PC-9 (cell line): ENCODE measurements at regions not wholly inside any gene's neighbourhood (a gene's known extent, or its start where the extent isn't known, plus 50 kb on each side); places are given as distances from the start of the nearest gene placed in this dataset.

ENCODE experiments used
- BruUV-seq: library from RNA; stranded (reverse); fragments of 400-500 nt; replicated peaks from 2 replicates; lab custom pipeline; 2021; lab: Mats Ljungman, UMichigan
- CTCF ChIA-PET: fragments of 300-600 bp; sonication (Branson Sonifier 250); formaldehyde crosslinking; loops from one replicate; lab custom pipeline; 2022; ENCODE audit warnings: antibody characterized with exemption; lab: Charles Lee
- POLR2A ChIA-PET: fragments of 300-600 bp; sonication (Branson Sonifier 250); formaldehyde crosslinking; loops from one replicate; lab custom pipeline; 2022; ENCODE audit warnings: antibody characterized with exemption; ENCODE audit not compliant: unreplicated experiment; lab: Charles Lee
- DNase-seq, 2 experiments: peaks; one replicate each; pipeline versions ENCODE4 v3.0.0 to v3.0.0-alpha.2; 2015 to 2022; ENCODE audit warnings: mixed read lengths in 1 of 2
- H2AFZ ChIP-seq: fragments of 200-600 bp; sonication (generic); 2 replicates; pipeline ENCODE4 v1.8.1; 2017; ENCODE audit warnings: antibody characterized with exemption
- H3F3A ChIP-seq: fragments of 200-600 bp; sonication (generic); 2 replicates; pipeline ENCODE4 v1.8.1; 2017; ENCODE audit warnings: antibody characterized with exemption, mild to moderate bottlenecking, low read depth; ENCODE audit not compliant: insufficient read depth
- H3K27ac ChIP-seq: fragments of 200-600 bp; sonication (generic); 2 replicates; pipeline ENCODE4 v1.6.1; 2016; ENCODE audit warnings: mixed run types
- H3K27me3 ChIP-seq: fragments of 200-600 bp; sonication (generic); 2 replicates; pipeline ENCODE4 v1.6.1; 2016; ENCODE audit warnings: low read depth, mixed run types; ENCODE audit not compliant: insufficient read depth
- H3K36me3 ChIP-seq: fragments of 200-600 bp; sonication (generic); 2 replicates; pipeline ENCODE4 v1.6.1; 2016; ENCODE audit warnings: low read depth, mixed run types
- H3K4me1 ChIP-seq: fragments of 200-600 bp; sonication (generic); replicated peaks from 2 replicates; pipeline ENCODE4 v1.6.1; 2016; ENCODE audit warnings: mixed run types; ENCODE audit not compliant: insufficient read depth
- H3K4me2 ChIP-seq: fragments of 200-600 bp; sonication (generic); 2 replicates; pipeline ENCODE4 v1.6.1; 2017; ENCODE audit warnings: mixed run types
- H3K4me3 ChIP-seq: fragments of 200-600 bp; sonication (generic); 2 replicates; pipeline ENCODE4 v1.6.1; 2016; ENCODE audit warnings: mixed run types
- H3K79me2 ChIP-seq: fragments of 200-600 bp; sonication (generic); 2 replicates; pipeline ENCODE4 v1.6.1; 2017; ENCODE audit warnings: low read depth, mixed run types
- H3K9me2 ChIP-seq: fragments of 200-600 bp; sonication (generic); 2 replicates; pipeline ENCODE4 v1.8.1; 2017; ENCODE audit warnings: mild to moderate bottlenecking; ENCODE audit not compliant: insufficient read depth
- H3K9me3 ChIP-seq: fragments of 200-600 bp; sonication (generic); 2 replicates; pipeline ENCODE4 v1.8.1; 2016; ENCODE audit warnings: low read depth; ENCODE audit not compliant: insufficient read depth
- H4K20me1 ChIP-seq: fragments of 200-600 bp; sonication (generic); 2 replicates; pipeline ENCODE4 v1.8.1; 2017; ENCODE audit not compliant: insufficient read depth
- EZH2 ChIP-seq: fragments of 200-600 bp; sonication (generic); IDR thresholded peaks from 2 replicates; pipeline ENCODE4 v1.8.0; 2017; ENCODE audit warnings: antibody characterized with exemption, low read depth
- intact Hi-C: fragments of 100-400 bp; cut with micrococcal nuclease; formaldehyde crosslinking; loops from one replicate; pipeline ENCODE4 v1.10.0; 2022; ENCODE audit not compliant: unreplicated experiment
- TF ChIP-seq, protein P1 (sequence below): fragments of 200-600 bp; sonication (generic); conservative IDR thresholded peaks from 2 replicates; pipeline ENCODE4 v1.6.1; 2017; ENCODE audit warnings: mixed run types, antibody characterized with exemption, mild to moderate bottlenecking, moderate library complexity

DNA sequence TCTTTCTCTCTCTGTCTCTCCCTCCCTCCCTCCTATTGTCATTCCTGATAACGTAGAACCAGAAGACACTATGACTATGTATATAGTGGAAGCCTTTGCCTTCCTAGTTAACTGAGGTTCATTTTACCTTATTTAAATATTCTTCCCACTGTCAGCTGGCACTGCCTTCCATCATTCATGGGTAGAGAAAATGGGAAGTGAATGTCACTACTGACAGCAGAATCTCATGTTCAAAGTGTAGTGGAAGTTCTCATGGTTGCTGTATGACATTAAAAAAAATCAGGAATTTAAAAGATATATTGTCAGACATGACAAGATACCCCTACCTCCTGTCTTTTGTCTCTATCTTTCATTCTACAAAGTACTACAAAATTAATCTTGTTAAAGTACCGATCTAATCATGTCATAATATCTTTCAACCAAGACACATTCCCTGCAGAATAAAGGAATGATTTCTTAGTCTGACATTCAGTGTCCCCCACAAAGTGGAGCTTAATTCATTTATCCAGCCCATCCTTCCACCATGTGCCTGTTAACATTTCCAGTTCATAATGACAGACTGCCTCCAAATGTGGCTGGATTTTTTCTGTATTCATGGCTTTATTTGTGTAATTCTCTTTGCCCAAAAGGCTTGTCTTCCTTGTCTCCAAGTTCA, 250.1 kb upstream of the CDH20 start:
- no peak overlapping the region for H3K4me2 ChIP-seq
- BruUV-seq: no TSS peak
- no peaks in the 10 kb centered on the region for H3K9me2 ChIP-seq
- H3K4me3 ChIP-seq: no peak overlapping the region
- no peaks in the 10 kb centered on the region for H3F3A ChIP-seq
- ChIA-PET CTCF (no interaction called here), POLR2A (no interaction called here)
- no peak overlapping the region for H3K27ac ChIP-seq
- no peaks in the 10 kb centered on the region for H4K20me1 ChIP-seq
- H3K27me3 ChIP-seq: no peaks in the 10 kb centered on the region
- intact Hi-C loops: no loop called here
- no peaks in the 10 kb centered on the region for H3K9me3 ChIP-seq
- H3K4me1 ChIP-seq: no peaks in the 10 kb centered on the region
- no peak overlapping the region for H2AFZ ChIP-seq
- no peaks in the 10 kb centered on the region for H3K36me3 ChIP-seq
- DNase-seq: no peak
- no peaks in the 10 kb centered on the region for H3K79me2 ChIP-seq
- TF ChIP-seq, protein P1, sequence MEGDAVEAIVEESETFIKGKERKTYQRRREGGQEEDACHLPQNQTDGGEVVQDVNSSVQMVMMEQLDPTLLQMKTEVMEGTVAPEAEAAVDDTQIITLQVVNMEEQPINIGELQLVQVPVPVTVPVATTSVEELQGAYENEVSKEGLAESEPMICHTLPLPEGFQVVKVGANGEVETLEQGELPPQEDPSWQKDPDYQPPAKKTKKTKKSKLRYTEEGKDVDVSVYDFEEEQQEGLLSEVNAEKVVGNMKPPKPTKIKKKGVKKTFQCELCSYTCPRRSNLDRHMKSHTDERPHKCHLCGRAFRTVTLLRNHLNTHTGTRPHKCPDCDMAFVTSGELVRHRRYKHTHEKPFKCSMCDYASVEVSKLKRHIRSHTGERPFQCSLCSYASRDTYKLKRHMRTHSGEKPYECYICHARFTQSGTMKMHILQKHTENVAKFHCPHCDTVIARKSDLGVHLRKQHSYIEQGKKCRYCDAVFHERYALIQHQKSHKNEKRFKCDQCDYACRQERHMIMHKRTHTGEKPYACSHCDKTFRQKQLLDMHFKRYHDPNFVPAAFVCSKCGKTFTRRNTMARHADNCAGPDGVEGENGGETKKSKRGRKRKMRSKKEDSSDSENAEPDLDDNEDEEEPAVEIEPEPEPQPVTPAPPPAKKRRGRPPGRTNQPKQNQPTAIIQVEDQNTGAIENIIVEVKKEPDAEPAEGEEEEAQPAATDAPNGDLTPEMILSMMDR: no peak
- TF ChIP-seq EZH2: no peak

DNA sequence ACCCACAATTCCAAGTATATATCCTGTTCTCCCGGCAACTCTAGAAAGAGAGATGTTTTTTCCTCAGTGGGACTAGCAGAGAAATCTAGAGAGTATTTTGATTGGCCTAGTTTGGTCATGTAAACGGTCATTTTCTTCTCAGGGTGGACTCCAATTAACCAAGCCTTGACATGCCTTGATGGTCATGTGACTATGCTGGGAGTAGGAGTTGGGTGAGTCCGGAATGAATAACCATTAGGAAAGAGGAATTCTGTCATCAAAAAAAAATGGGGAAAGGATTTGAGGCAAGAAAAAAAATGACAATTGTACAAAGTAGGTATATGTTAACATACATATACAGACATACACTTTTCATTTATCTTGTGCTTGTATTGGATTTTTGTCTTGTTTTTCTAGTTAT, 248.2 kb upstream of the CDH20 start:
- ChIA-PET POLR2A (no interaction called here), CTCF (no interaction called here)
- H3K79me2 ChIP-seq: no peaks in the 10 kb centered on the region
- BruUV-seq: no TSS peak
- no peaks in the 10 kb centered on the region for H3K4me1 ChIP-seq
- H3K27me3 ChIP-seq: no peaks in the 10 kb centered on the region
- no peaks in the 10 kb centered on the region for H3K9me3 ChIP-seq
- TF ChIP-seq EZH2: no peak
- TF ChIP-seq, protein P1: no peak
- H4K20me1 ChIP-seq: no peaks in the 10 kb centered on the region
- H3K36me3 ChIP-seq: no peaks in the 10 kb centered on the region
- intact Hi-C loops: no loop called here
- H3K27ac ChIP-seq: no peak overlapping the region
- H2AFZ ChIP-seq: no peak overlapping the region
- H3K9me2 ChIP-seq: no peaks in the 10 kb centered on the region
- H3K4me2 ChIP-seq: no peak overlapping the region
- no peaks in the 10 kb centered on the region for H3F3A ChIP-seq
- no peak overlapping the region for H3K4me3 ChIP-seq
- DNase-seq: no peak

DNA sequence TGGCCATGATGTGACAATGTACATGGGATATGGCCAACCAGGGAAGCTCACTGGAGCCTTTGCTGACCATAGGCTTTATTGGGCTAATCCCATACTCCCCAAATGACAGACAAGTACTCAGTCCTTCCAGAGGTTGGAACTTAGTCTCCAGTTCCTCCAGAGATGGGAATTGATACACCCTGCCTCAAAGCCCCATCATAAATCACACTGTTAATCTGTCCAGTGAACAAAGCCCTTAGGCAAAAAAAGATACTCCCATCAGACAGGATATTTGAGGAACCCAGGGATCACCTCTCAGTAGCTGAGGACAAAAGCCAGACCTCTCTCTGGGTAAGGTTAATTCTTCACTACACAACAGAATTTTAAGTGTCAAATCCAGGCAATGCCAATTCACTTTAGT, 247.5 kb upstream of the CDH20 start:
- Histone ChIP-seq H3K79me2 (no peaks in the 10 kb centered on the region), H3K9me3 (no peaks in the 10 kb centered on the region), H3F3A (no peaks in the 10 kb centered on the region), H2AFZ (no peak overlapping the region), H3K27ac (no peak overlapping the region), H3K9me2 (no peaks in the 10 kb centered on the region), H4K20me1 (no peaks in the 10 kb centered on the region), H3K36me3 (no peaks in the 10 kb centered on the region), H3K4me3 (no peak overlapping the region), H3K27me3 (no peaks in the 10 kb centered on the region), H3K4me1 (no peaks in the 10 kb centered on the region), H3K4me2 (no peak overlapping the region)
- CTCF ChIA-PET: no interaction called here
- intact Hi-C loops: no loop called here
- no TSS peak for BruUV-seq
- TF ChIP-seq, protein P1: no peak
- TF ChIP-seq EZH2: no peak
- POLR2A ChIA-PET: no interaction called here
- no peak for DNase-seq
